Naive thymus-derived CD4-positive, alpha-beta T cell (primary cell): ENCODE measurements at regions not wholly inside any gene's neighbourhood (a gene's known extent, or its start where the extent isn't known, plus 50 kb on each side); places are given as distances from the start of the nearest gene placed in this dataset.

Source experiments
- ATAC-seq: fragments of 150-1000 bp; cut with Tn5 transposase; 2 replicates; pipeline ENCODE4 v1.10.0; 2021; ENCODE audit warnings: mild to moderate bottlenecking, moderate library complexity
- CTCF ChIA-PET: fragments of 350-600 bp; sonication (Branson Sonifier 250); formaldehyde crosslinking; loops from one replicate; lab custom pipeline; 2021; ENCODE audit warnings: antibody characterized with exemption; lab: Charles Lee
- POLR2A ChIA-PET: fragments of 350-600 bp; sonication (Branson Sonifier 250); formaldehyde crosslinking; loops from one replicate; lab custom pipeline; 2021; ENCODE audit warnings: antibody characterized with exemption, inconsistent platforms; lab: Charles Lee
- DNase-seq, 9 donors: peaks; one replicate each; pipeline versions ENCODE4 v3.0.0 to v3.0.0-alpha.2; 2020 to 2022; ENCODE audit warnings: mixed read lengths in 1 of 9
- H3K27ac ChIP-seq: one replicate; pipeline ENCODE4 v1.7.0; 2013; ENCODE audit warnings: mild to moderate bottlenecking, low read depth, low read length, moderate library complexity
- H3K27me3 ChIP-seq, 2 donors: one replicate each; pipeline ENCODE4 v1.7.0; 2013; ENCODE audit warnings: low read length in 2 of 2, mild to moderate bottlenecking in 2 of 2, moderate library complexity in 2 of 2; ENCODE audit not compliant: control insufficient read depth in 2 of 2, insufficient read depth in 2 of 2
- H3K36me3 ChIP-seq, 3 experiments: 1 replicate in 2 of 3; 2 replicates in 1 of 3; pipeline ENCODE4 v1.7.0; 2013; ENCODE audit warnings: low read length in 3 of 3, mild to moderate bottlenecking in 3 of 3, moderate library complexity in 1 of 3; ENCODE audit not compliant: insufficient read depth in 3 of 3, control insufficient read depth in 2 of 3
- H3K4me1 ChIP-seq, 2 donors: one replicate each; pipeline ENCODE4 v1.7.0; 2013; ENCODE audit warnings: low read length in 2 of 2, mild to moderate bottlenecking in 2 of 2, moderate library complexity in 1 of 2; ENCODE audit not compliant: control insufficient read depth in 2 of 2, insufficient read depth in 2 of 2
- H3K4me3 ChIP-seq: 2 replicates; pipeline ENCODE4 v1.7.0; 2013; ENCODE audit warnings: mild to moderate bottlenecking, low read length
- H3K9me3 ChIP-seq, 3 experiments: 1 replicate in 2 of 3; 2 replicates in 1 of 3; pipeline ENCODE4 v1.7.0; 2013; ENCODE audit warnings: low read length in 3 of 3; ENCODE audit not compliant: control insufficient read depth in 2 of 3
- H3K27ac Mint-ChIP-seq, 9 donors: one replicate each; pipeline ENCODE4 v1.8.0; 2020 to 2022; ENCODE audit warnings: mixed read lengths in 9 of 9, mild to moderate bottlenecking in 8 of 9, moderate library complexity in 5 of 9, inconsistent platforms in 2 of 9
- H3K27me3 Mint-ChIP-seq, 5 donors: one replicate each; pipeline ENCODE4 v1.8.0; 2021 to 2022; ENCODE audit warnings: mixed read lengths in 5 of 5, mild to moderate bottlenecking in 1 of 5
- H3K36me3 Mint-ChIP-seq, 5 donors: one replicate each; pipeline ENCODE4 v1.8.0; 2020 to 2022; ENCODE audit warnings: mixed read lengths in 5 of 5, mild to moderate bottlenecking in 3 of 5, inconsistent platforms in 1 of 5
- H3K4me1 Mint-ChIP-seq, 7 donors: one replicate each; pipeline ENCODE4 v1.8.0; 2020 to 2022; ENCODE audit warnings: mixed read lengths in 7 of 7, mild to moderate bottlenecking in 3 of 7, inconsistent platforms in 1 of 7
- H3K4me3 Mint-ChIP-seq, 10 donors: one replicate each; pipeline ENCODE4 v1.8.0; 2020 to 2022; ENCODE audit warnings: mild to moderate bottlenecking in 10 of 10, mixed read lengths in 10 of 10, moderate library complexity in 6 of 10, inconsistent platforms in 2 of 10
- H3K9me3 Mint-ChIP-seq, 11 donors: one replicate each; pipeline ENCODE4 v1.8.0; 2020 to 2022; ENCODE audit warnings: mixed read lengths in 11 of 11, mild to moderate bottlenecking in 4 of 11, inconsistent platforms in 1 of 11, moderate library complexity in 1 of 11
- intact Hi-C, 2 donors: fragments of 100-400 bp; cut with micrococcal nuclease; formaldehyde crosslinking; loops; one replicate each; pipeline ENCODE4 v1.15.1; 2023

GRCh38 chr11:116413301-116414242 is 359.2 kb downstream of the BUD13 start:
- DNase-seq (no peak), ATAC-seq (no peak)
- Mint-ChIP-seq H3K27me3 (peaks cover 4 to 40% (median 17%) of the 10 kb centered on the region in 5 donors), H3K36me3 (no peaks in the 10 kb centered on the region), H3K27ac (no peak overlapping the region), H3K4me3 (no peak overlapping the region), H3K4me1 (no peaks in the 10 kb centered on the region), H3K9me3 (peaks cover 0 to 5% (median 0%) of the 10 kb centered on the region in 11 donors)
- ChIA-PET POLR2A (no interaction called here), CTCF (no interaction called here)
- Histone ChIP-seq H3K27me3 (no peaks in the 10 kb centered on the region), H3K4me3 (no peak overlapping the region), H3K36me3 (no peaks in the 10 kb centered on the region), H3K9me3 (no peaks in the 10 kb centered on the region), H3K4me1 (no peaks in the 10 kb centered on the region), H3K27ac (no peak overlapping the region)
- intact Hi-C loops = no loop called here

- Histone ChIP-seq H3K27me3 (no peaks in the 10 kb centered on the region), H3K36me3 (no peaks in the 10 kb centered on the region), H3K4me3 (no peak overlapping the region), H3K4me1 (no peaks in the 10 kb centered on the region), H3K27ac (no peak overlapping the region), H3K9me3 (no peaks in the 10 kb centered on the region)
- no peak overlapping the region for H3K27ac Mint-ChIP-seq
- H3K4me3 Mint-ChIP-seq = no peak overlapping the region
- ChIA-PET CTCF (no interaction called here), POLR2A (no interaction called here)
- no peaks in the 10 kb centered on the region for H3K4me1 Mint-ChIP-seq
- no peak for DNase-seq
- intact Hi-C loops = no loop called here
- peaks cover 0 to 5% (median 0%) of the 10 kb centered on the region in 11 donors for H3K9me3 Mint-ChIP-seq
- ATAC-seq = no peak
- no peaks in the 10 kb centered on the region for H3K36me3 Mint-ChIP-seq
- H3K27me3 Mint-ChIP-seq = peaks cover 4 to 35% (median 20%) of the 10 kb centered on the region in 5 donors
Observed at GRCh38 chr11:116412118-116412889, 360.5 kb downstream of the BUD13 start.

- DNase-seq = no peak
- Histone ChIP-seq H3K27me3 (no peaks in the 10 kb centered on the region), H3K27ac (no peak overlapping the region), H3K36me3 (no peaks in the 10 kb centered on the region), H3K9me3 (no peaks in the 10 kb centered on the region), H3K4me1 (no peaks in the 10 kb centered on the region), H3K4me3 (no peak overlapping the region)
- H3K4me3 Mint-ChIP-seq = no peak overlapping the region
- no peak overlapping the region for H3K27ac Mint-ChIP-seq
- peaks cover 7 to 22% (median 14%) of the 10 kb centered on the region in 5 donors for H3K27me3 Mint-ChIP-seq
- peaks cover 0 to 4% (median 0%) of the 10 kb centered on the region in 11 donors for H3K9me3 Mint-ChIP-seq
- ChIA-PET POLR2A (no interaction called here), CTCF (no interaction called here)
- ATAC-seq = no peak
- no peaks in the 10 kb centered on the region for H3K4me1 Mint-ChIP-seq
- intact Hi-C loops = no loop called here
- H3K36me3 Mint-ChIP-seq = no peaks in the 10 kb centered on the region
Observed at GRCh38 chr11:116409238-116409637, 363.5 kb downstream of the BUD13 start.

DNA sequence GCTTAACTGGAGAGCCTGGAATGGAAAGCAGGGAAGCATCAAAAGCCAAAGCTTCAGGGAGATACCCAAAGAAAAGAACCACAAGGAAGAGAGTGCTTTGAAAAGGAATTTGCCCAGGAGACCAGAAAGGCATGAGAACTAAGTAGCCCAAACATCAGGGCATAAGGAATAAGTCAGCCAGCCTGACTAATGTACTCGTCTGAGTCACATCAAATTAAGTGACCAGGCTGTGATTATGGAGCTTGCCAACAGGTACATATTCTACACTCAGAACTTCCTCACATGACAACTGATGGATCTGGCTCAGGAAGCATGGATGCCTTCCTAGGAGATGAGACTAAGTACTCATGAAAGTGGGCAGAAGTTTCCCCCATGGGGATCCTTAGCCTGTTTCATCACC is 366.7 kb downstream of the BUD13 start:
- intact Hi-C loops = no loop called here
- ATAC-seq = no peak

GRCh38 chr11:116404462-116404798 is 368.4 kb downstream of the BUD13 start:
- ChIA-PET CTCF (no interaction called here), POLR2A (no interaction called here)
- H3K36me3 ChIP-seq = no peaks in the 10 kb centered on the region
- no peak overlapping the region for H3K27ac Mint-ChIP-seq
- ATAC-seq (no peak), DNase-seq (no peak)
- H3K4me3 ChIP-seq = no peak overlapping the region
- H3K27me3 ChIP-seq = no peaks in the 10 kb centered on the region
- no peaks in the 10 kb centered on the region for H3K4me1 ChIP-seq
- H3K27ac ChIP-seq = no peak overlapping the region
- intact Hi-C loops = no loop called here
- peaks cover 0 to 4% (median 0%) of the 10 kb centered on the region in 11 donors for H3K9me3 Mint-ChIP-seq
- no peaks in the 10 kb centered on the region for H3K36me3 Mint-ChIP-seq
- H3K27me3 Mint-ChIP-seq = peaks cover 0 to 12% (median 3%) of the 10 kb centered on the region in 5 donors
- peaks cover 0 to 1% (median 0%) of the 10 kb centered on the region in 7 donors for H3K4me1 Mint-ChIP-seq
- no peaks in the 10 kb centered on the region for H3K9me3 ChIP-seq
- no peak overlapping the region for H3K4me3 Mint-ChIP-seq

More for the DNA sequence above, 366.7 kb downstream of the BUD13 start:
- Mint-ChIP-seq H3K27me3 (peaks cover 0 to 17% (median 4%) of the 10 kb centered on the region in 5 donors), H3K36me3 (no peaks in the 10 kb centered on the region), H3K4me1 (no peaks in the 10 kb centered on the region), H3K27ac (no peak overlapping the region), H3K4me3 (no peak overlapping the region), H3K9me3 (peaks cover 0 to 3% (median 0%) of the 10 kb centered on the region in 11 donors)
- Histone ChIP-seq H3K27me3 (no peaks in the 10 kb centered on the region), H3K36me3 (no peaks in the 10 kb centered on the region), H3K4me3 (no peak overlapping the region), H3K4me1 (no peaks in the 10 kb centered on the region), H3K27ac (no peak overlapping the region), H3K9me3 (no peaks in the 10 kb centered on the region)
- ChIA-PET POLR2A (no interaction called here), CTCF (no interaction called here)
- no peak for DNase-seq

GRCh38 chr11:116403794-116404461 is 368.9 kb downstream of the BUD13 start:
- H3K27ac ChIP-seq = no peak overlapping the region
- Mint-ChIP-seq H3K27me3 (peaks cover 0 to 12% (median 3%) of the 10 kb centered on the region in 5 donors), H3K36me3 (no peaks in the 10 kb centered on the region), H3K27ac (no peak overlapping the region), H3K4me1 (peaks cover 0 to 1% (median 0%) of the 10 kb centered on the region in 7 donors), H3K9me3 (peaks cover 0 to 4% (median 0%) of the 10 kb centered on the region in 11 donors), H3K4me3 (no peak overlapping the region)
- no peak overlapping the region for H3K4me3 ChIP-seq
- ATAC-seq = no peak
- CTCF ChIA-PET = no interaction called here
- intact Hi-C loops = no loop called here
- POLR2A ChIA-PET = no interaction called here
- no peaks in the 10 kb centered on the region for H3K4me1 ChIP-seq
- no peaks in the 10 kb centered on the region for H3K9me3 ChIP-seq
- DNase-seq = no peak
- no peaks in the 10 kb centered on the region for H3K36me3 ChIP-seq
- no peaks in the 10 kb centered on the region for H3K27me3 ChIP-seq
